H9 (cell line): ENCODE measurements at regions not wholly inside any gene's neighbourhood (a gene's known extent, or its start where the extent isn't known, plus 50 kb on each side); places are given as distances from the start of the nearest gene placed in this dataset.

Source experiments
- DNase-seq: peaks from one replicate; pipeline ENCODE4 v3.0.0-alpha.2; 2017
- H2AFZ ChIP-seq: one replicate; pipeline ENCODE4 v1.6.1; 2013; ENCODE audit warnings: mild to moderate bottlenecking, low read length, control low read depth, moderate library complexity
- H2AK5ac ChIP-seq: 2 replicates; pipeline ENCODE4 v1.6.1; 2013; ENCODE audit warnings: low read length, control low read depth, mixed read lengths; ENCODE audit not compliant: insufficient read length
- H2BK120ac ChIP-seq: one replicate; pipeline ENCODE4 v1.6.1; 2013; ENCODE audit warnings: low read depth, mild to moderate bottlenecking, low read length, control low read depth, inconsistent platforms; ENCODE audit not compliant: poor library complexity, severe bottlenecking
- H2BK12ac ChIP-seq: 2 replicates; pipeline ENCODE4 v1.6.1; 2013; ENCODE audit warnings: low read length, control low read depth, mixed read lengths, low read depth; ENCODE audit not compliant: insufficient read length
- H2BK15ac ChIP-seq: 2 replicates; pipeline ENCODE4 v1.6.1; 2013; ENCODE audit warnings: low read depth, low read length, control low read depth
- H2BK20ac ChIP-seq: one replicate; pipeline ENCODE4 v1.6.1; 2013; ENCODE audit warnings: low read depth, mild to moderate bottlenecking, low read length, control low read depth, inconsistent platforms; ENCODE audit not compliant: poor library complexity, severe bottlenecking
- H2BK5ac ChIP-seq: 2 replicates; pipeline ENCODE4 v1.6.1; 2013; ENCODE audit warnings: low read length, control low read depth, mixed read lengths; ENCODE audit not compliant: insufficient read length
- H3K14ac ChIP-seq: 2 replicates; pipeline ENCODE4 v1.6.1; 2013; ENCODE audit warnings: low read length, control low read depth; ENCODE audit not compliant: insufficient read depth
- H3K18ac ChIP-seq: 2 replicates; pipeline ENCODE4 v1.6.1; 2013; ENCODE audit warnings: low read depth, mild to moderate bottlenecking, mixed read lengths, low read length, control low read depth; ENCODE audit not compliant: insufficient read length
- H3K23ac ChIP-seq: 2 replicates; pipeline ENCODE4 v1.6.1; 2013; ENCODE audit warnings: low read length, control low read depth, mixed read lengths, low read depth; ENCODE audit not compliant: insufficient read length
- H3K23me2 ChIP-seq: 2 replicates; pipeline ENCODE4 v1.6.1; 2013; ENCODE audit warnings: low read depth, mild to moderate bottlenecking, mixed read lengths, low read length, control low read depth; ENCODE audit not compliant: insufficient read length, poor library complexity, severe bottlenecking
- H3K27ac ChIP-seq: 2 replicates; pipeline ENCODE4 v1.5.1; 2013; ENCODE audit warnings: low read length, control low read depth, mixed read lengths, low read depth; ENCODE audit not compliant: insufficient read length
- H3K27me3 ChIP-seq: 2 replicates; pipeline ENCODE4 v1.6.1; 2013; ENCODE audit warnings: low read length, control low read depth, inconsistent platforms; ENCODE audit not compliant: insufficient read depth
- H3K4ac ChIP-seq: 2 replicates; pipeline ENCODE4 v1.6.1; 2013; ENCODE audit warnings: low read depth, mild to moderate bottlenecking, control low read depth, inconsistent platforms, low read length, moderate library complexity
- H3K4me1 ChIP-seq: 2 replicates; pipeline ENCODE4 v1.6.1; 2013; ENCODE audit warnings: low read length, control low read depth, inconsistent platforms; ENCODE audit not compliant: insufficient read depth
- H3K4me2 ChIP-seq: 2 replicates; pipeline ENCODE4 v1.6.1; 2013; ENCODE audit warnings: low read length, control low read depth, mixed read lengths; ENCODE audit not compliant: insufficient read length, insufficient read depth
- H3K56ac ChIP-seq: 2 replicates; pipeline ENCODE4 v1.6.1; 2013; ENCODE audit warnings: low read depth, mild to moderate bottlenecking, mixed read lengths, low read length, control low read depth; ENCODE audit not compliant: insufficient read length
- H3K79me1 ChIP-seq: 2 replicates; pipeline ENCODE4 v1.6.1; 2013; ENCODE audit warnings: low read depth, mild to moderate bottlenecking, moderate library complexity, low read length, control low read depth, inconsistent platforms; ENCODE audit not compliant: insufficient read depth, poor library complexity, severe bottlenecking
- H3K79me2 ChIP-seq: 2 replicates; pipeline ENCODE4 v1.6.1; 2013; ENCODE audit warnings: low read length, control low read depth, inconsistent platforms; ENCODE audit not compliant: insufficient read depth
- H3K9ac ChIP-seq: 2 replicates; pipeline ENCODE4 v1.6.1; 2013; ENCODE audit warnings: low read length, control low read depth, mixed read lengths; ENCODE audit not compliant: insufficient read length; ENCODE audit errors: extremely low read depth
- H3K9me3 ChIP-seq: one replicate; pipeline ENCODE4 v1.6.1; 2013; ENCODE audit warnings: low read depth, low read length, inconsistent platforms; ENCODE audit not compliant: control insufficient read depth
- H3T11ph ChIP-seq: one replicate; pipeline ENCODE4 v1.6.1; 2013; ENCODE audit warnings: mild to moderate bottlenecking, low read length, control low read depth, inconsistent platforms
- H4K20me1 ChIP-seq: one replicate; pipeline ENCODE4 v1.6.1; 2013; ENCODE audit not compliant: control insufficient read depth, insufficient read length, insufficient read depth
- H4K5ac ChIP-seq: 2 replicates; pipeline ENCODE4 v1.6.1; 2013; ENCODE audit warnings: low read depth, mild to moderate bottlenecking, mixed read lengths, low read length, control low read depth; ENCODE audit not compliant: insufficient read length
- H4K8ac ChIP-seq: replicated peaks from 2 replicates; pipeline ENCODE4 v1.6.1; 2013; ENCODE audit warnings: low read length, control low read depth, mixed read lengths, low read depth; ENCODE audit not compliant: insufficient read length
- H4K91ac ChIP-seq: 2 replicates; pipeline ENCODE4 v1.6.1; 2013; ENCODE audit warnings: low read depth, mild to moderate bottlenecking, moderate library complexity, mixed read lengths, low read length, control low read depth; ENCODE audit not compliant: insufficient read length
- H3K27ac Mint-ChIP-seq, 3 experiments: 2 replicates in 2 of 3; 3 replicates in 1 of 3; pipeline ENCODE4 v1.8.0; 2020 to 2021; ENCODE audit warnings: mixed read lengths in 3 of 3, mild to moderate bottlenecking in 1 of 3, moderate library complexity in 1 of 3
- H3K27me3 Mint-ChIP-seq: 2 replicates; pipeline ENCODE4 v1.8.0; 2021; ENCODE audit warnings: low read depth, mild to moderate bottlenecking, moderate library complexity, mixed read lengths
- H3K36me3 Mint-ChIP-seq, 3 experiments: 2 replicates in 2 of 3; 3 replicates in 1 of 3; pipeline ENCODE4 v1.8.0; 2020 to 2021; ENCODE audit warnings: low read depth in 3 of 3, mixed read lengths in 3 of 3; ENCODE audit not compliant: insufficient read depth in 1 of 3
- H3K4me1 Mint-ChIP-seq, 2 experiments: 2 replicates each; pipeline ENCODE4 v1.8.0; 2020; ENCODE audit warnings: mixed read lengths in 2 of 2
- H3K4me3 Mint-ChIP-seq, 2 experiments: 2 replicates in 1 of 2; 3 replicates in 1 of 2; pipeline ENCODE4 v1.8.0; 2020 to 2021; ENCODE audit warnings: mild to moderate bottlenecking in 2 of 2, mixed read lengths in 2 of 2, moderate library complexity in 1 of 2
- H3K9me3 Mint-ChIP-seq, 2 experiments: 2 replicates in 1 of 2; 3 replicates in 1 of 2; pipeline ENCODE4 v1.8.0; 2020; ENCODE audit warnings: mild to moderate bottlenecking in 2 of 2, mixed read lengths in 2 of 2, moderate library complexity in 1 of 2
- WGBS: extraction: QIAGEN DNeasy Blood & Tissue Kit; methylation state at CpG from one replicate; pipeline ENCODE4 v1.1.7; 2013; ENCODE audit warnings: missing lambda C conversion rate, low lambda C conversion rate, mixed read lengths; ENCODE audit not compliant: insufficient read length; ENCODE audit errors: extremely low coverage; 5-methylcytosine and 5-hydroxymethylcytosine counted together
- TF ChIP-seq, protein P1 (sequence below): fragments of 200-600 bp; sonication (generic); conservative IDR thresholded peaks from 3 replicates; pipeline ENCODE4 v1.8.0; 2021; ENCODE audit warnings: antibody characterized with exemption, mild to moderate bottlenecking

DNA sequence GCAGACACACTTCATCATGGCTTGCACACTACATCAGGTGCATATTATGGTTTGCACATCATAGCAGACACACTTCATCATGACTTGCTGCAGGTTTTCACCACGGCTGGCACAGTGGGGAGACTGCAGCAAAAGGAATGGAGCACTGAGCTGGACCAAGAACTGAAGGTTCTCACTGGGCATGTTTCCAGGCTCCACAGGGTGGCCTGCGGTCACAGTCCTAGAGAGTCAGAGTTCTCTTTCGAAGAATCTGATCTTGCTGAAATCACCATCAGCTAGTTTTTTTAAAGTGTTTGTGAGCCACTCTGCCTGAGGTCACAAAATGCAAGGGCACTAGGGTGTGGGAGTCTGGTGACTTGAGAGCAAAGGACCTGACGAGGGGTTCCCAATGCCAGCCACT, 140.4 kb upstream of the NPY start:
- Histone ChIP-seq H2BK5ac (no peak overlapping the region), H2BK12ac (no peak overlapping the region), H3K23me2 (no peaks in the 10 kb centered on the region), H2AFZ (no peak overlapping the region), H3K4me2 (no peak overlapping the region), H2BK15ac (no peak overlapping the region), H2BK120ac (no peak overlapping the region), H3K79me2 (no peaks in the 10 kb centered on the region), H4K8ac (no peak overlapping the region), H3K23ac (no peak overlapping the region), H3K56ac (no peak overlapping the region), H2BK20ac (no peak overlapping the region), H4K91ac (no peak overlapping the region), H3K79me1 (no peaks in the 10 kb centered on the region), H3K9me3 (no peaks in the 10 kb centered on the region), H3K4ac (no peak overlapping the region), H3K27ac (no peak overlapping the region), H3K18ac (no peak overlapping the region), H3K4me1 (no peaks in the 10 kb centered on the region), H4K20me1 (no peaks in the 10 kb centered on the region), H3K14ac (no peak overlapping the region), H2AK5ac (no peak overlapping the region), H4K5ac (no peak overlapping the region), H3T11ph (no peak overlapping the region), H3K9ac (no peak overlapping the region), H3K27me3 (no peaks in the 10 kb centered on the region)
- no peak overlapping the region for H3K4me3 Mint-ChIP-seq
- peaks cover 3% of the 10 kb centered on the region for H3K27me3 Mint-ChIP-seq
- H3K9me3 Mint-ChIP-seq = no peaks in the 10 kb centered on the region
- DNase-seq = no peak
- H3K27ac Mint-ChIP-seq = no peak overlapping the region
- no CpG with 5 or more reads among the region's 4 CpGs for WGBS
- no peaks in the 10 kb centered on the region for H3K36me3 Mint-ChIP-seq
- peaks cover 3 to 12% of the 10 kb centered on the region in 2 experiments; a peak in 1 of 4 replicates for H3K4me1 Mint-ChIP-seq
- TF ChIP-seq, protein P1, sequence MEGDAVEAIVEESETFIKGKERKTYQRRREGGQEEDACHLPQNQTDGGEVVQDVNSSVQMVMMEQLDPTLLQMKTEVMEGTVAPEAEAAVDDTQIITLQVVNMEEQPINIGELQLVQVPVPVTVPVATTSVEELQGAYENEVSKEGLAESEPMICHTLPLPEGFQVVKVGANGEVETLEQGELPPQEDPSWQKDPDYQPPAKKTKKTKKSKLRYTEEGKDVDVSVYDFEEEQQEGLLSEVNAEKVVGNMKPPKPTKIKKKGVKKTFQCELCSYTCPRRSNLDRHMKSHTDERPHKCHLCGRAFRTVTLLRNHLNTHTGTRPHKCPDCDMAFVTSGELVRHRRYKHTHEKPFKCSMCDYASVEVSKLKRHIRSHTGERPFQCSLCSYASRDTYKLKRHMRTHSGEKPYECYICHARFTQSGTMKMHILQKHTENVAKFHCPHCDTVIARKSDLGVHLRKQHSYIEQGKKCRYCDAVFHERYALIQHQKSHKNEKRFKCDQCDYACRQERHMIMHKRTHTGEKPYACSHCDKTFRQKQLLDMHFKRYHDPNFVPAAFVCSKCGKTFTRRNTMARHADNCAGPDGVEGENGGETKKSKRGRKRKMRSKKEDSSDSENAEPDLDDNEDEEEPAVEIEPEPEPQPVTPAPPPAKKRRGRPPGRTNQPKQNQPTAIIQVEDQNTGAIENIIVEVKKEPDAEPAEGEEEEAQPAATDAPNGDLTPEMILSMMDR = no peak
